CD4-positive, CD25-positive, alpha-beta regulatory T cell (primary cell): ENCODE measurements at regions not wholly inside any gene's neighbourhood (a gene's known extent, or its start where the extent isn't known, plus 50 kb on each side); places are given as distances from the start of the nearest gene placed in this dataset.

Source experiments
- ATAC-seq, 2 donors: fragments of 150-1000 bp; cut with Tn5 transposase; one replicate each; pipeline ENCODE4 v1.10.0; 2021; ENCODE audit warnings: low read depth in 2 of 2, moderate number of reproducible peaks in 2 of 2, moderate library complexity in 1 of 2
- DNase-seq, 3 donors: peaks; one replicate each; pipeline versions ENCODE4 v3.0.0 to v3.0.0-alpha.2; 2012 to 2022; ENCODE audit warnings: mixed read lengths in 1 of 3
- H3K27ac ChIP-seq: one replicate; pipeline ENCODE4 v1.7.0; 2013; ENCODE audit warnings: mild to moderate bottlenecking, low read length; ENCODE audit not compliant: insufficient read depth, poor library complexity, severe bottlenecking
- H3K27me3 ChIP-seq: one replicate; pipeline ENCODE4 v1.7.0; 2013; ENCODE audit warnings: low read length; ENCODE audit not compliant: control insufficient read depth, insufficient read depth
- H3K36me3 ChIP-seq: one replicate; pipeline ENCODE4 v1.7.0; 2013; ENCODE audit warnings: mild to moderate bottlenecking, low read length, moderate library complexity; ENCODE audit not compliant: control insufficient read depth, insufficient read depth
- H3K4me1 ChIP-seq: 2 replicates; pipeline ENCODE4 v1.7.0; 2013; ENCODE audit warnings: mild to moderate bottlenecking, low read length; ENCODE audit not compliant: insufficient read depth, control insufficient read depth, poor library complexity, severe bottlenecking
- H3K4me3 ChIP-seq: one replicate; pipeline ENCODE4 v1.7.0; 2013; ENCODE audit warnings: low read depth, mild to moderate bottlenecking, low read length, moderate library complexity
- H3K9me3 ChIP-seq, 2 experiments: 1 replicate in 1 of 2; 2 replicates in 1 of 2; pipeline ENCODE4 v1.7.0; 2013; ENCODE audit warnings: low read length in 2 of 2, mild to moderate bottlenecking in 1 of 2, moderate library complexity in 1 of 2; ENCODE audit not compliant: control insufficient read depth in 2 of 2
- H3K27ac Mint-ChIP-seq, 3 donors: one replicate each; pipeline ENCODE4 v1.8.0; 2020 to 2022; ENCODE audit warnings: mild to moderate bottlenecking in 3 of 3, mixed read lengths in 3 of 3, moderate library complexity in 2 of 3
- H3K27me3 Mint-ChIP-seq: one replicate; pipeline ENCODE4 v1.8.0; 2022; ENCODE audit warnings: mild to moderate bottlenecking, mixed read lengths
- H3K36me3 Mint-ChIP-seq: one replicate; pipeline ENCODE4 v1.8.0; 2020; ENCODE audit warnings: mixed read lengths
- H3K4me1 Mint-ChIP-seq, 4 donors: one replicate each; pipeline ENCODE4 v1.8.0; 2020 to 2022; ENCODE audit warnings: mixed read lengths in 4 of 4, mild to moderate bottlenecking in 1 of 4
- H3K4me3 Mint-ChIP-seq, 4 donors: one replicate each; pipeline ENCODE4 v1.8.0; 2020 to 2022; ENCODE audit warnings: mild to moderate bottlenecking in 4 of 4, mixed read lengths in 4 of 4, moderate library complexity in 3 of 4
- H3K9me3 Mint-ChIP-seq, 7 donors: one replicate each; pipeline ENCODE4 v1.8.0; 2020 to 2022; ENCODE audit warnings: mixed read lengths in 7 of 7, mild to moderate bottlenecking in 3 of 7, moderate library complexity in 2 of 7

- Mint-ChIP-seq H3K9me3 (no peaks in the 10 kb centered on the region), H3K4me1 (peaks cover 0 to 3% (median 0%) of the 10 kb centered on the region in 4 donors), H3K27me3 (no peaks in the 10 kb centered on the region), H3K27ac (peak overlapping the region in 2 of 3 donors; percentile 62 to 87), H3K36me3 (peaks cover 44% of the 10 kb centered on the region), H3K4me3 (no peak overlapping the region)
- H3K27ac ChIP-seq: no peak overlapping the region
- ATAC-seq (no peak), DNase-seq (no peak)
- no peak overlapping the region for H3K4me3 ChIP-seq
- peaks cover 48% of the 10 kb centered on the region for H3K36me3 ChIP-seq
- no peaks in the 10 kb centered on the region for H3K4me1 ChIP-seq
- H3K9me3 ChIP-seq: no peaks in the 10 kb centered on the region
- H3K27me3 ChIP-seq: no peaks in the 10 kb centered on the region
These were observed 115.3 kb downstream of the LTN1 start for GRCh38 chr21:28877318-28877884.

GRCh38 chr21:28875078-28875477 lies 117.6 kb downstream of the LTN1 start:
- Mint-ChIP-seq H3K36me3 (peaks cover 51% of the 10 kb centered on the region), H3K4me1 (peaks cover 0 to 9% (median 1%) of the 10 kb centered on the region in 4 donors), H3K4me3 (no peak overlapping the region), H3K27ac (peak overlapping the region in 1 of 3 donors; percentile 38), H3K9me3 (peaks cover 0 to 2% (median 0%) of the 10 kb centered on the region in 7 donors), H3K27me3 (no peaks in the 10 kb centered on the region)
- Histone ChIP-seq H3K4me1 (no peaks in the 10 kb centered on the region), H3K36me3 (peaks cover 40% of the 10 kb centered on the region), H3K4me3 (no peak overlapping the region), H3K27ac (no peak overlapping the region), H3K27me3 (no peaks in the 10 kb centered on the region), H3K9me3 (no peaks in the 10 kb centered on the region)
- ATAC-seq: no peak
- DNase-seq: no peak

GRCh38 chr21:28872218-28872617 lies 120.5 kb downstream of the LTN1 start:
- no peaks in the 10 kb centered on the region for H3K27me3 ChIP-seq
- Mint-ChIP-seq H3K27ac (no peak overlapping the region), H3K4me3 (no peak overlapping the region), H3K36me3 (peaks cover 59% of the 10 kb centered on the region), H3K4me1 (peaks cover 0 to 9% (median 7%) of the 10 kb centered on the region in 4 donors), H3K9me3 (peaks cover 0 to 2% (median 0%) of the 10 kb centered on the region in 7 donors), H3K27me3 (no peaks in the 10 kb centered on the region)
- DNase-seq: no peak
- H3K4me1 ChIP-seq: no peaks in the 10 kb centered on the region
- H3K9me3 ChIP-seq: no peaks in the 10 kb centered on the region
- H3K27ac ChIP-seq: no peak overlapping the region
- H3K4me3 ChIP-seq: no peak overlapping the region
- ATAC-seq: no peak
- peaks cover 40% of the 10 kb centered on the region for H3K36me3 ChIP-seq

- H3K36me3 Mint-ChIP-seq: peaks cover 59% of the 10 kb centered on the region
These were observed 121.2 kb downstream of the LTN1 start for GRCh38 chr21:28871388-28872010.

GRCh38 chr21:28867401-28867800 lies 125.3 kb downstream of the LTN1 start:
- H3K9me3 Mint-ChIP-seq: peaks cover 0 to 2% (median 0%) of the 10 kb centered on the region in 7 donors
- peaks cover 51% of the 10 kb centered on the region for H3K36me3 Mint-ChIP-seq
- Histone ChIP-seq H3K4me1 (no peaks in the 10 kb centered on the region), H3K27me3 (no peaks in the 10 kb centered on the region), H3K27ac (no peak overlapping the region), H3K36me3 (peaks cover 10% of the 10 kb centered on the region), H3K9me3 (no peaks in the 10 kb centered on the region), H3K4me3 (no peak overlapping the region)
- ATAC-seq (no peak), DNase-seq (no peak)
- H3K4me1 Mint-ChIP-seq: peaks cover 0 to 27% (median 9%) of the 10 kb centered on the region in 4 donors
- no peaks in the 10 kb centered on the region for H3K27me3 Mint-ChIP-seq
- H3K27ac Mint-ChIP-seq: no peak overlapping the region
- no peak overlapping the region for H3K4me3 Mint-ChIP-seq

More at GRCh38 chr21:28871388-28872010, 121.2 kb downstream of the LTN1 start:
- H3K27me3 ChIP-seq: no peaks in the 10 kb centered on the region
- ATAC-seq (no peak), DNase-seq (no peak)
- peaks cover 0 to 2% (median 0%) of the 10 kb centered on the region in 7 donors for H3K9me3 Mint-ChIP-seq
- no peaks in the 10 kb centered on the region for H3K4me1 ChIP-seq
- H3K27me3 Mint-ChIP-seq: no peaks in the 10 kb centered on the region
- H3K4me3 Mint-ChIP-seq: no peak overlapping the region
- no peak overlapping the region for H3K27ac ChIP-seq
- no peak overlapping the region for H3K4me3 ChIP-seq
- peak overlapping the region in 1 of 3 donors; percentile 10 for H3K27ac Mint-ChIP-seq
- H3K36me3 ChIP-seq: peaks cover 39% of the 10 kb centered on the region
- no peaks in the 10 kb centered on the region for H3K9me3 ChIP-seq
- peaks cover 0 to 8% (median 6%) of the 10 kb centered on the region in 4 donors for H3K4me1 Mint-ChIP-seq

- Histone ChIP-seq H3K4me3 (no peak overlapping the region), H3K9me3 (no peaks in the 10 kb centered on the region), H3K4me1 (no peaks in the 10 kb centered on the region), H3K27ac (no peak overlapping the region), H3K27me3 (no peaks in the 10 kb centered on the region), H3K36me3 (peaks cover 6% of the 10 kb centered on the region)
- H3K4me1 Mint-ChIP-seq: peaks cover 0 to 24% (median 8%) of the 10 kb centered on the region in 4 donors
- DNase-seq (no peak), ATAC-seq (no peak)
- no peak overlapping the region for H3K4me3 Mint-ChIP-seq
- peak overlapping the region in 1 of 3 donors; percentile 28 for H3K27ac Mint-ChIP-seq
- H3K27me3 Mint-ChIP-seq: no peaks in the 10 kb centered on the region
- H3K9me3 Mint-ChIP-seq: no peaks in the 10 kb centered on the region
- peaks cover 48% of the 10 kb centered on the region for H3K36me3 Mint-ChIP-seq
These were observed 127.0 kb downstream of the LTN1 start for GRCh38 chr21:28865488-28866186.

GRCh38 chr21:28858424-28858823 lies 134.3 kb downstream of the LTN1 start:
- peaks cover 43% of the 10 kb centered on the region for H3K36me3 Mint-ChIP-seq
- H3K4me1 Mint-ChIP-seq: peaks cover 5 to 26% (median 16%) of the 10 kb centered on the region in 4 donors
- no peak overlapping the region for H3K27ac Mint-ChIP-seq

More at GRCh38 chr21:28858424-28858823, 134.3 kb downstream of the LTN1 start:
- Histone ChIP-seq H3K36me3 (no peaks in the 10 kb centered on the region), H3K27ac (no peak overlapping the region), H3K4me1 (no peaks in the 10 kb centered on the region), H3K27me3 (no peaks in the 10 kb centered on the region), H3K4me3 (no peak overlapping the region), H3K9me3 (peaks cover 0 to 1% of the 10 kb centered on the region in 2 experiments)
- peaks cover 0 to 12% (median 0%) of the 10 kb centered on the region in 7 donors for H3K9me3 Mint-ChIP-seq
- no peak overlapping the region for H3K4me3 Mint-ChIP-seq
- no peaks in the 10 kb centered on the region for H3K27me3 Mint-ChIP-seq
- ATAC-seq (no peak), DNase-seq (no peak)
